Fibroblast of lung (primary cell): ENCODE measurements at regions not wholly inside any gene's neighbourhood (a gene's known extent, or its start where the extent isn't known, plus 50 kb on each side); places are given as distances from the start of the nearest gene placed in this dataset.
"Not testable (repeated sequence)": the region's sequence is repeated elsewhere in the genome, so short reads cannot be mapped to it uniquely, and the experiment has no call there.

ENCODE experiments used
- DNase-seq, 2 donors: peaks; one replicate each; pipeline versions ENCODE4 v3.0.0 to v3.0.0-alpha.2; 2010; ENCODE audit warnings: low read depth in 2 of 2
- H2AFZ ChIP-seq: 2 replicates; pipeline ENCODE4 v1.5.1; 2012; ENCODE audit warnings: low read length, control low read depth, inconsistent platforms
- H3K27ac ChIP-seq: 2 replicates; pipeline ENCODE4 v1.5.1; 2011; ENCODE audit warnings: low read length, control low read depth; ENCODE audit not compliant: insufficient read depth
- H3K27me3 ChIP-seq: 2 replicates; pipeline ENCODE4 v1.5.1; 2011; ENCODE audit warnings: mild to moderate bottlenecking, low read length; ENCODE audit not compliant: control insufficient read depth, insufficient read depth
- H3K36me3 ChIP-seq: 2 replicates; pipeline ENCODE4 v1.5.1; 2011; ENCODE audit warnings: low read length; ENCODE audit not compliant: control insufficient read depth, insufficient read depth
- H3K4me1 ChIP-seq: 2 replicates; pipeline ENCODE4 v1.5.1; 2011; ENCODE audit warnings: low read length; ENCODE audit not compliant: control insufficient read depth, insufficient read depth; ENCODE audit errors: extremely low read depth
- H3K4me2 ChIP-seq: 2 replicates; pipeline ENCODE4 v1.5.1; 2011; ENCODE audit warnings: low read length, control low read depth; ENCODE audit not compliant: insufficient read depth; ENCODE audit errors: extremely low read depth
- H3K4me3 ChIP-seq, 4 experiments: fragments of 200-600 bp in 1 of 4; sonication (generic) in 1 of 4; replicated peaks in 1 of 4; 2 replicates each; pipeline ENCODE4 v1.5.1; 2011 to 2016; ENCODE audit warnings: low read length in 4 of 4, low read depth in 3 of 4, mild to moderate bottlenecking in 3 of 4, control low read depth in 2 of 4, inconsistent platforms in 1 of 4, mixed read lengths in 1 of 4; ENCODE audit not compliant: insufficient read depth in 1 of 4; ENCODE audit errors: control extremely low read depth in 1 of 4
- H3K79me2 ChIP-seq: 2 replicates; pipeline ENCODE4 v1.5.1; 2012; ENCODE audit warnings: mild to moderate bottlenecking, low read length, inconsistent platforms; ENCODE audit not compliant: control insufficient read depth, insufficient read depth
- H3K9ac ChIP-seq: 2 replicates; pipeline ENCODE4 v1.5.1; 2011; ENCODE audit warnings: mild to moderate bottlenecking, low read length, control low read depth; ENCODE audit not compliant: insufficient read depth
- H3K9me3 ChIP-seq: 2 replicates; pipeline ENCODE4 v1.5.1; 2012; ENCODE audit warnings: low read depth, low read length; ENCODE audit not compliant: control insufficient read depth, insufficient read depth
- H4K20me1 ChIP-seq: 2 replicates; pipeline ENCODE4 v1.5.1; 2011; ENCODE audit warnings: low read length; ENCODE audit not compliant: control insufficient read depth, insufficient read depth; ENCODE audit errors: extremely low read depth
- EZH2 ChIP-seq: IDR thresholded peaks from 2 replicates; pipeline ENCODE4 v1.5.1; 2012; ENCODE audit warnings: low read length, control low read depth, mild to moderate bottlenecking; ENCODE audit errors: missing control alignments
- TF ChIP-seq, protein P1 (sequence below), 2 donors: IDR thresholded peaks in 1 of 2; conservative IDR thresholded peaks in 1 of 2; 1 replicate in 1 of 2; 2 replicates in 1 of 2; pipeline ENCODE4 v1.5.1; 2011 to 2012; ENCODE audit warnings: low read length in 2 of 2, control low read depth in 1 of 2, inconsistent platforms in 1 of 2, low read depth in 1 of 2, mild to moderate bottlenecking in 1 of 2

DNA sequence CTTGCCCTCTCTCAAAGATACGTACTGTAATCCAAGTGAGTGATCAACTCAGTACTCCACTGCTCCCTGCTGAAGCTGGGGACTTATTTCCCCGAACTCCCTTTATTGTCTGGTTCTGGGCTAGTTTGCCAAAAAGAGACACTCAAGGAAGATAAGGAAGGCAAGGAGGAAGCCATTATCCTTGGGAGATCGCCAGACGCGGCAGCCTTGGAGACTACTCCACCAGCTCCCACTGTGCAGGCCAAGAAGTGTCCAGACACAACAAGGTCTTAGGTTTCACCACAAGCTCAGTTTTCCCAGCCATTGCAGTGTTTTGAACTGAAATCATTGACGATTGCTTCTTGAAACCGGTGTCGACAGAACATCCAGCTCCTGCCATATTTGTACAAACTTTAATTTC is 439.6 kb upstream of the UBE2E3 start:
- Histone ChIP-seq H3K9ac (no peak overlapping the region), H3K36me3 (no peaks in the 10 kb centered on the region), H3K79me2 (no peaks in the 10 kb centered on the region), H4K20me1 (no peaks in the 10 kb centered on the region), H3K9me3 (no peaks in the 10 kb centered on the region), H3K4me1 (no peaks in the 10 kb centered on the region), H2AFZ (no peak overlapping the region), H3K27me3 (no peaks in the 10 kb centered on the region), H3K4me2 (no peak overlapping the region), H3K4me3 (no peak overlapping the region), H3K27ac (no peak overlapping the region)
- no peak for DNase-seq
- TF ChIP-seq, protein P1, sequence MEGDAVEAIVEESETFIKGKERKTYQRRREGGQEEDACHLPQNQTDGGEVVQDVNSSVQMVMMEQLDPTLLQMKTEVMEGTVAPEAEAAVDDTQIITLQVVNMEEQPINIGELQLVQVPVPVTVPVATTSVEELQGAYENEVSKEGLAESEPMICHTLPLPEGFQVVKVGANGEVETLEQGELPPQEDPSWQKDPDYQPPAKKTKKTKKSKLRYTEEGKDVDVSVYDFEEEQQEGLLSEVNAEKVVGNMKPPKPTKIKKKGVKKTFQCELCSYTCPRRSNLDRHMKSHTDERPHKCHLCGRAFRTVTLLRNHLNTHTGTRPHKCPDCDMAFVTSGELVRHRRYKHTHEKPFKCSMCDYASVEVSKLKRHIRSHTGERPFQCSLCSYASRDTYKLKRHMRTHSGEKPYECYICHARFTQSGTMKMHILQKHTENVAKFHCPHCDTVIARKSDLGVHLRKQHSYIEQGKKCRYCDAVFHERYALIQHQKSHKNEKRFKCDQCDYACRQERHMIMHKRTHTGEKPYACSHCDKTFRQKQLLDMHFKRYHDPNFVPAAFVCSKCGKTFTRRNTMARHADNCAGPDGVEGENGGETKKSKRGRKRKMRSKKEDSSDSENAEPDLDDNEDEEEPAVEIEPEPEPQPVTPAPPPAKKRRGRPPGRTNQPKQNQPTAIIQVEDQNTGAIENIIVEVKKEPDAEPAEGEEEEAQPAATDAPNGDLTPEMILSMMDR (conservative IDR thresholded peaks at IDR 0.05 in 1 of 2, IDR thresholded peaks at IDR 0.05 in 1 of 2; ENCODE audit: low read depth in 1 of 2, low read length in 2 of 2), result no peak
- no peak for TF ChIP-seq EZH2

DNA sequence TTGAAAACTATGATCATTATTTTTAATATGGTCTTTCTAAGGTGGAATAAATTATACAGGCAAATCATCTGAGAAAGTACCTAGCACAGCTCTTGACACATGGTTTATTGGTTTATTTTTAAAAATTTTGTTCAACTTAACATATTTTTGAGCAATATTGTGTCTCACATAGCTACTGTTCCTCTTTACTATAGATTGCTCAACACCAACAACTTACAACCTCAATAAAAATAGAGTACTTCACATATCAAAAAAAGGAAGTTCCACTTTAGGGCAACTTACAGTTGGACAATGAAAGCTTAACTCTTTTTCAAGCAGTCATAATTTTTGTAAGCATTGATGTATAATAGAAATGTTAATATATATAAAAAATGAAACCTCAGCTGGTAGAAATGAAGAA is 440.9 kb upstream of the UBE2E3 start:
- no peak for DNase-seq
- H3K27ac ChIP-seq, result no peak overlapping the region
- TF ChIP-seq, protein P1 (conservative IDR thresholded peaks at IDR 0.05 in 1 of 2, IDR thresholded peaks at IDR 0.05 in 1 of 2; ENCODE audit: low read depth in 1 of 2, low read length in 2 of 2), result no peak
- no peaks in the 10 kb centered on the region for H3K27me3 ChIP-seq
- H3K36me3 ChIP-seq, result no peaks in the 10 kb centered on the region
- H3K79me2 ChIP-seq, result no peaks in the 10 kb centered on the region
- H3K4me3 ChIP-seq, result no peak overlapping the region
- no peak overlapping the region for H3K4me2 ChIP-seq
- H3K4me1 ChIP-seq, result no peaks in the 10 kb centered on the region
- H3K9ac ChIP-seq, result no peak overlapping the region
- H4K20me1 ChIP-seq, result no peaks in the 10 kb centered on the region
- no peak overlapping the region for H2AFZ ChIP-seq
- H3K9me3 ChIP-seq, result no peaks in the 10 kb centered on the region

DNA sequence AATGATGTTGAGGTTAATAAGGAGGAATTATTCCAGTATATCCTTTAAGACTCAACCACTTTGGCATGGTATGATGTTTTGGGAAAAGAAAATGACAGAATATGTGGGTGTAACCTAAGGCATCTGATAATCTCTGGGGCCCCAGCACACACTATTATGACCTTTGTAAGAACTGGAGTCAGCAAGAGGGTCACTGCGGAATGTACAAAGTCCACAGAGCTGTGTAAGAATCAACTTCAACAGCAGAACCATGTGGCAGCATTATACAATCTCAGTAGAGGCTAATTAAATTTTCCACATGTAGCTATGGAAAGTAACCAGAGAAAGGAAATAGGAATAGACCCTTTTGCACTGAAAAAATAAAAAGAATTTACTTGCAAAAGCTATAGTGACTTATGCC is 445.1 kb upstream of the UBE2E3 start:
- no peak overlapping the region for H2AFZ ChIP-seq
- no peak overlapping the region for H3K4me2 ChIP-seq
- no peak overlapping the region for H3K9ac ChIP-seq
- H3K27me3 ChIP-seq, result no peaks in the 10 kb centered on the region
- H3K4me3 ChIP-seq, result no peak overlapping the region
- H3K27ac ChIP-seq, result no peak overlapping the region
- TF ChIP-seq, protein P1 (conservative IDR thresholded peaks at IDR 0.05 in 1 of 2, IDR thresholded peaks at IDR 0.05 in 1 of 2; ENCODE audit: low read depth in 1 of 2, low read length in 2 of 2), result no peak
- TF ChIP-seq EZH2, result no peak
- no peak for DNase-seq
- no peaks in the 10 kb centered on the region for H4K20me1 ChIP-seq
- H3K9me3 ChIP-seq, result no peaks in the 10 kb centered on the region
- H3K79me2 ChIP-seq, result no peaks in the 10 kb centered on the region
- no peaks in the 10 kb centered on the region for H3K4me1 ChIP-seq
- no peaks in the 10 kb centered on the region for H3K36me3 ChIP-seq

DNA sequence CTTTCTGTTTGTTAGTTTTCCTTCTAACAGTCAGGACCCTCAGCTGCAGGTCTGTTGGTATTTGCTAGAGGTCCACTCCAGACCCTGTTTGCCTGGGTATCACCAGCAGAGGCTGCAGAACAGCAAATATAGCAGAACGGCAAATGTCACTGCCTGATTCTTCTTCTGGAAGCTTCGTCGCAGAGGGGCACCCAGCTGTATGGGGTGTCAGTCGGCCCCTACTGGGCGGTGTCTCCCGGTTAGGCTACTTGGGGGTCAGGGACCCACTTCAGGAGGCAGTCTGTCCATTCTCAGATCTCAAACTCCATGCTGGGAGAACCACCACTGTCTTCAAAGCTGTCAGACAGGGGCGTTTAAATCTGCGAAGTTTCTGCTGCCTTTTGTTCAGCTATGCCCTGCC is 448.6 kb upstream of the UBE2E3 start:
- H3K9ac ChIP-seq, H3K27me3 ChIP-seq, H3K79me2 ChIP-seq, H4K20me1 ChIP-seq, H3K4me3 ChIP-seq, DNase-seq, H3K27ac ChIP-seq, H3K36me3 ChIP-seq, H3K4me1 ChIP-seq, H2AFZ ChIP-seq, H3K4me2 ChIP-seq, H3K9me3 ChIP-seq: not testable (repeated sequence)
